Suprapubic skin (tissue), 3 donors: ENCODE measurements at regions not wholly inside any gene's neighbourhood (a gene's known extent, or its start where the extent isn't known, plus 50 kb on each side); places are given as distances from the start of the nearest gene placed in this dataset.

Experiments used
- EP300 ChIP-seq: sonication (generic); formaldehyde crosslinking; IDR thresholded peaks from one replicate; pipeline ENCODE4 v1.6.1; 2017; ENCODE audit warnings: antibody characterized with exemption
- TF ChIP-seq, protein P1 (sequence below), 2 donors: fragments of 200-600 bp in 1 of 2; fragments of 450-650 bp in 1 of 2; sonication (generic) in 1 of 2; IDR thresholded peaks; one replicate each; pipeline ENCODE4 v1.5.1; 2016 to 2019; ENCODE audit warnings: antibody characterized with exemption in 2 of 2, mild to moderate bottlenecking in 1 of 2, moderate library complexity in 1 of 2

DNA sequence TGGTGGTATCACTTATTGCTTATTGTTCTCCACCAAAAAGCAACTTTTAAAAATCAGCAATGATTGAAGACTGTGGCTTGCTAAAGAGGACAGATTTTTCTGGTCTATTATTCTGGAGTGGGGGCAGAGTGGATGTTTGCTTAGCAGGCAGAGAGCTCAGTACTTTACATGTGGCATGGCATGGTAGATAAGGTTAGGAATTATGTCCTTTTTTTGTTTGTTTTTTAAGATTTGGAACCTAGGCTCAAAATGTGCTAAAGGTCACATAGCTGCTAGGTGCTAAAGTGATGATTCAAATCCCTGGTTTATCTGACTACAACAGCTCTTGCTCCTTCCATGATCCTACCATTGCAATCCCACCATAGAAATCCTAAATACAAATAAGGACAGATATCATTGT is 331.0 kb upstream of the ADAMTS9 start:
- TF ChIP-seq EP300, result no peak
- TF ChIP-seq, protein P1, sequence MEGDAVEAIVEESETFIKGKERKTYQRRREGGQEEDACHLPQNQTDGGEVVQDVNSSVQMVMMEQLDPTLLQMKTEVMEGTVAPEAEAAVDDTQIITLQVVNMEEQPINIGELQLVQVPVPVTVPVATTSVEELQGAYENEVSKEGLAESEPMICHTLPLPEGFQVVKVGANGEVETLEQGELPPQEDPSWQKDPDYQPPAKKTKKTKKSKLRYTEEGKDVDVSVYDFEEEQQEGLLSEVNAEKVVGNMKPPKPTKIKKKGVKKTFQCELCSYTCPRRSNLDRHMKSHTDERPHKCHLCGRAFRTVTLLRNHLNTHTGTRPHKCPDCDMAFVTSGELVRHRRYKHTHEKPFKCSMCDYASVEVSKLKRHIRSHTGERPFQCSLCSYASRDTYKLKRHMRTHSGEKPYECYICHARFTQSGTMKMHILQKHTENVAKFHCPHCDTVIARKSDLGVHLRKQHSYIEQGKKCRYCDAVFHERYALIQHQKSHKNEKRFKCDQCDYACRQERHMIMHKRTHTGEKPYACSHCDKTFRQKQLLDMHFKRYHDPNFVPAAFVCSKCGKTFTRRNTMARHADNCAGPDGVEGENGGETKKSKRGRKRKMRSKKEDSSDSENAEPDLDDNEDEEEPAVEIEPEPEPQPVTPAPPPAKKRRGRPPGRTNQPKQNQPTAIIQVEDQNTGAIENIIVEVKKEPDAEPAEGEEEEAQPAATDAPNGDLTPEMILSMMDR (IDR thresholded peaks at IDR 0.05), result no peak
